Calu3 (cell line): ENCODE measurements at regions not wholly inside any gene's neighbourhood (a gene's known extent, or its start where the extent isn't known, plus 50 kb on each side); places are given as distances from the start of the nearest gene placed in this dataset.

Experiments used
- BruUV-seq: library from RNA; stranded (reverse); fragments of 400-500 nt; replicated peaks from 2 replicates; lab custom pipeline; 2021; lab: Mats Ljungman, UMichigan
- CTCF ChIA-PET: fragments of 300-600 bp; sonication (Branson Sonifier 250); formaldehyde crosslinking; loops from one replicate; lab custom pipeline; 2022; ENCODE audit warnings: antibody characterized with exemption; lab: Charles Lee
- DNase-seq: peaks from one replicate; pipeline ENCODE4 v3.0.0; 2022
- H3K27ac Mint-ChIP-seq: one replicate; pipeline ENCODE4 v1.8.0; 2022; ENCODE audit warnings: mixed read lengths; ENCODE audit not compliant: unreplicated experiment
- H3K27me3 Mint-ChIP-seq: one replicate; pipeline ENCODE4 v1.8.0; 2022; ENCODE audit warnings: mixed read lengths; ENCODE audit not compliant: unreplicated experiment
- H3K36me3 Mint-ChIP-seq: one replicate; pipeline ENCODE4 v1.8.0; 2022; ENCODE audit warnings: mild to moderate bottlenecking, moderate library complexity, mixed read lengths; ENCODE audit not compliant: insufficient read depth, unreplicated experiment
- H3K4me1 Mint-ChIP-seq: one replicate; pipeline ENCODE4 v1.8.0; 2022; ENCODE audit warnings: mild to moderate bottlenecking, low read depth, mixed read lengths; ENCODE audit not compliant: unreplicated experiment
- H3K4me3 Mint-ChIP-seq: one replicate; pipeline ENCODE4 v1.8.0; 2022; ENCODE audit warnings: mild to moderate bottlenecking, low read depth, moderate library complexity, mixed read lengths; ENCODE audit not compliant: unreplicated experiment
- H3K9me3 Mint-ChIP-seq: one replicate; pipeline ENCODE4 v1.8.0; 2022; ENCODE audit warnings: low read depth, mixed read lengths; ENCODE audit not compliant: unreplicated experiment
- CTCF ChIP-seq: fragments of 200-600 bp; IDR thresholded peaks from one replicate; pipeline ENCODE4 v1.8.0; 2022; ENCODE audit warnings: antibody characterized with exemption; ENCODE audit not compliant: unreplicated experiment
- intact Hi-C: fragments of 100-400 bp; cut with micrococcal nuclease; formaldehyde crosslinking; loops from one replicate; pipeline ENCODE4 v1.10.0; 2022; ENCODE audit not compliant: unreplicated experiment

- H3K4me3 Mint-ChIP-seq: no peak overlapping the region
- peaks cover 14% of the 10 kb centered on the region for H3K4me1 Mint-ChIP-seq
- intact Hi-C loops: no loop called here
- no peaks in the 10 kb centered on the region for H3K9me3 Mint-ChIP-seq
- BruUV-seq: no TSS peak
- CTCF ChIA-PET: no interaction called here
- DNase-seq: no peak
- no peak overlapping the region for H3K27ac Mint-ChIP-seq
- no peaks in the 10 kb centered on the region for H3K27me3 Mint-ChIP-seq
- H3K36me3 Mint-ChIP-seq: no peaks in the 10 kb centered on the region
- no peak for TF ChIP-seq CTCF
Observed at GRCh38 chr3:64824394-64824909, 136.7 kb upstream of the ADAMTS9 start.

DNA sequence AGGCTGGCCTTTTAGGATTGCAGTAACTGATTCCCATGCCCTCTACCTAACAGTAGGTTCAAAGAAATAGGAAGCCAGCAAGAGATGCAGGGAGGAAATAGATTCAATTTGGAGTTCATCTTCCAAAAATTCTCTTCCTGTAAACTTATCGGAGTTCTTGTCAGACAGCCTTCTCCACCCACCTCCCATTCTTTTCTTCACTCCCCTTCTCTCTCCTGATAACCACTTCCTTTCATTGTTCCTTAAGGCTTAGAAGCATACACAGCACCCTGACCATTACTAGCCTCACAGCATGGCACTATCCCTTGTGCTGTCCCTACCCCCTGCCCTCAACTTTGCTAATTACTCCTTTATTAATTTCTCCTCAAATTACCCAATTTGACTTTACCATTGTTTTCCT, 130.4 kb upstream of the ADAMTS9 start:
- intact Hi-C loops: no loop called here
- Mint-ChIP-seq H3K4me1 (no peaks in the 10 kb centered on the region), H3K36me3 (no peaks in the 10 kb centered on the region), H3K27me3 (no peaks in the 10 kb centered on the region), H3K27ac (no peak overlapping the region), H3K4me3 (no peak overlapping the region), H3K9me3 (no peaks in the 10 kb centered on the region)
- CTCF ChIA-PET: no interaction called here
- no peak for DNase-seq
- TF ChIP-seq CTCF: no peak
- no TSS peak for BruUV-seq

GRCh38 chr3:64816355-64816754, 128.6 kb upstream of the ADAMTS9 start:
- BruUV-seq: no TSS peak
- no peaks in the 10 kb centered on the region for H3K4me1 Mint-ChIP-seq
- H3K36me3 Mint-ChIP-seq: no peaks in the 10 kb centered on the region

DNA sequence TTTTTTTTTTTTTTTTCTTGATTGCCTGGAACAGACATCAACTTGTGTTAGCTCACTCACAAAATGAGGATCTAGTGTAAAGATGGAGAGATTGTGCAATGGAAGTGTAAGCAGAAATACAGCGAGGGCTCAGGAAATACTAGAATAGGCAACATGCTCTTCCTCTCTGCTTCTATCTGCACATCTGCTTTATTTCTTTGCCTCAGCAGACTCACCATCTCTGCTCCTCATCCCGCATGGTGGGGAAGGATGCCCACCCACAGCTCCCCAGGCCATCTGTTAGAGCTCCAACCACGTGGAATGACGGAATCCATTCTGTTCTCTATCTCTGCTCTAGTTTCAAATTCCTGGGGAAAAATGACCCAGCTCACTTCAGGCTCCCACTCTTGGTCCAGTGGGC, 128.0 kb upstream of the ADAMTS9 start:
- CTCF ChIA-PET: interaction anchor here (0.6 kb wide), 1 partner anchor 367 kb away, joined by 3 read pairs; no protein-coding TSS in a partner anchor
- H3K4me1 Mint-ChIP-seq: no peaks in the 10 kb centered on the region
- H3K27me3 Mint-ChIP-seq: no peaks in the 10 kb centered on the region
- no peak overlapping the region for H3K4me3 Mint-ChIP-seq
- no peak for DNase-seq
- H3K27ac Mint-ChIP-seq: no peak overlapping the region
- no peaks in the 10 kb centered on the region for H3K9me3 Mint-ChIP-seq
- no peaks in the 10 kb centered on the region for H3K36me3 Mint-ChIP-seq
- no peak for TF ChIP-seq CTCF
- intact Hi-C loops: no loop called here
- BruUV-seq: no TSS peak

More at GRCh38 chr3:64816355-64816754, 128.6 kb upstream of the ADAMTS9 start:
- Mint-ChIP-seq H3K9me3 (no peaks in the 10 kb centered on the region), H3K27ac (no peak overlapping the region), H3K4me3 (no peak overlapping the region), H3K27me3 (no peaks in the 10 kb centered on the region)
- intact Hi-C loops: no loop called here
- no peak for TF ChIP-seq CTCF
- no peak for DNase-seq
- CTCF ChIA-PET: no interaction called here
